Brain microvascular endothelial cell (primary cell): ENCODE measurements at regions not wholly inside any gene's neighbourhood (a gene's known extent, or its start where the extent isn't known, plus 50 kb on each side); places are given as distances from the start of the nearest gene placed in this dataset.

ENCODE experiments used
- DNase-seq: peaks from one replicate; pipeline ENCODE4 v3.0.0-alpha.2; 2020
- H3K27ac ChIP-seq: fragments of 250-450 bp; sonication (Bioruptor Pico); 2 replicates; pipeline ENCODE4 v1.5.1; 2020; ENCODE audit warnings: mild to moderate bottlenecking, moderate library complexity
- H3K27me3 ChIP-seq: fragments of 250-450 bp; sonication (Bioruptor Pico); replicated peaks from 2 replicates; pipeline ENCODE4 v1.5.1; 2020; ENCODE audit warnings: mild to moderate bottlenecking
- H3K36me3 ChIP-seq: fragments of 250-450 bp; sonication (Bioruptor Pico); replicated peaks from 2 replicates; pipeline ENCODE4 v1.5.1; 2020; ENCODE audit warnings: mild to moderate bottlenecking
- H3K4me3 ChIP-seq: 2 replicates; pipeline ENCODE4 v1.5.1; 2011; ENCODE audit warnings: low read depth, mild to moderate bottlenecking, control low read depth, low read length, moderate library complexity
- CTCF ChIP-seq: IDR thresholded peaks from 2 replicates; pipeline ENCODE4 v1.5.1; 2011; ENCODE audit warnings: low read depth, mild to moderate bottlenecking, moderate library complexity, low read length, control low read depth, inconsistent platforms; ENCODE audit errors: missing control alignments
- in situ Hi-C: cut with HindIII; loops from 2 replicates; pipeline ENCODE4 v1.10.0; 2017; ENCODE audit warnings: low sequenced_read_pairs, low pct_ligation_motif_present

- no peak for DNase-seq
- no peak overlapping the region for H3K27ac ChIP-seq
- H3K27me3 ChIP-seq, result no peaks in the 10 kb centered on the region
- TF ChIP-seq CTCF, result no peak
- H3K36me3 ChIP-seq, result no peaks in the 10 kb centered on the region
- in situ Hi-C loops, result no loop called here
- H3K4me3 ChIP-seq, result no peak overlapping the region
These were observed 147.1 kb downstream of the OR2B2 start for GRCh38 chr6:27765028-27765590.

GRCh38 chr6:27761391-27761790 is 150.8 kb downstream of the OR2B2 start:
- DNase-seq, result peak; percentile 8
- Histone ChIP-seq H3K4me3 (peak overlapping the region; percentile 36), H3K27me3 (no peaks in the 10 kb centered on the region), H3K27ac (no peak overlapping the region), H3K36me3 (no peaks in the 10 kb centered on the region)
- TF ChIP-seq CTCF, result no peak
- in situ Hi-C loops, result no loop called here

GRCh38 chr6:27760464-27760863 is 151.7 kb downstream of the OR2B2 start:
- in situ Hi-C loops, result no loop called here
- no peak for DNase-seq
- Histone ChIP-seq H3K27me3 (no peaks in the 10 kb centered on the region), H3K27ac (no peak overlapping the region), H3K4me3 (no peak overlapping the region), H3K36me3 (no peaks in the 10 kb centered on the region)
- no peak for TF ChIP-seq CTCF

GRCh38 chr6:27759930-27760329 is 152.3 kb downstream of the OR2B2 start:
- no peak for TF ChIP-seq CTCF
- Histone ChIP-seq H3K36me3 (no peaks in the 10 kb centered on the region), H3K27ac (no peak overlapping the region), H3K27me3 (no peaks in the 10 kb centered on the region), H3K4me3 (no peak overlapping the region)
- no peak for DNase-seq
- in situ Hi-C loops, result no loop called here

- Histone ChIP-seq H3K36me3 (no peaks in the 10 kb centered on the region), H3K27ac (no peak overlapping the region), H3K27me3 (no peaks in the 10 kb centered on the region), H3K4me3 (no peak overlapping the region)
- TF ChIP-seq CTCF, result no peak
- no peak for DNase-seq
- in situ Hi-C loops, result no loop called here
These were observed 153.7 kb downstream of the OR2B2 start for GRCh38 chr6:27758491-27758890.

GRCh38 chr6:27757307-27757706 is 154.9 kb downstream of the OR2B2 start:
- Histone ChIP-seq H3K27ac (no peak overlapping the region), H3K36me3 (no peaks in the 10 kb centered on the region), H3K4me3 (peak overlapping the region; percentile 51), H3K27me3 (no peaks in the 10 kb centered on the region)
- TF ChIP-seq CTCF, result peak; percentile 4
- in situ Hi-C loops, result no loop called here
- DNase-seq, result no peak
